ENCODE measurements at regions not wholly inside any gene's neighbourhood (a gene's known extent, or its start where the extent isn't known, plus 50 kb on each side); places are given as distances from the start of the nearest gene placed in this dataset.

GRCh38 chr9:13665418-13666066 is 386.1 kb upstream of the MPDZ start:
- TF ChIP-seq CTCF (IDR thresholded peaks at IDR 0.05) (no peak), POLR2AphosphoS5 (IDR thresholded peaks at IDR 0.05) (no peak), POLR2A (IDR thresholded peaks at IDR 0.05) (no peak), EP300 (IDR thresholded peaks at IDR 0.05) (no peak)

Measured in suprapubic skin (tissue), 4 donors.